Stimulated activated CD4-positive, alpha-beta T cell treated with anti-CD3 and anti-CD28 coated beads, Interleukin-12 subunit alpha, Interleukin-12 subunit beta, amount 100 ng/mL, for 24 hours (primary cell): ENCODE measurements at regions not wholly inside any gene's neighbourhood (a gene's known extent, or its start where the extent isn't known, plus 50 kb on each side); places are given as distances from the start of the nearest gene placed in this dataset.

ENCODE experiments used
- DNase-seq, 2 experiments: peaks; one replicate each; pipeline ENCODE4 v3.0.0-alpha.2; 2020; ENCODE audit warnings: low read depth in 2 of 2

GRCh38 chr22:23410411-23410810 lies 169.7 kb downstream of the IGLL1 start:
- no peak for DNase-seq

GRCh38 chr22:23409976-23410375 lies 170.1 kb downstream of the IGLL1 start:
- DNase-seq: no peak

- DNase-seq: no peak
Observed at GRCh38 chr22:23408321-23408720, 171.8 kb downstream of the IGLL1 start.

- DNase-seq: no peak
Observed at GRCh38 chr22:23405366-23405851, 174.7 kb downstream of the IGLL1 start.

GRCh38 chr22:23404689-23405365 lies 175.3 kb downstream of the IGLL1 start:
- no peak for DNase-seq

- DNase-seq: no peak
Observed at GRCh38 chr22:23403720-23404688, 176.1 kb downstream of the IGLL1 start.

- DNase-seq: no peak
Observed at GRCh38 chr22:23403152-23403719, 176.9 kb downstream of the IGLL1 start.

GRCh38 chr22:23402275-23403151 lies 177.6 kb downstream of the IGLL1 start:
- DNase-seq: peak in 1 of 2 experiments; percentile 46

- DNase-seq: no peak
Observed at GRCh38 chr22:23401910-23402274, 178.2 kb downstream of the IGLL1 start.

GRCh38 chr22:23401111-23401909 lies 178.8 kb downstream of the IGLL1 start:
- DNase-seq: no peak

GRCh38 chr22:23400286-23400981 lies 179.7 kb downstream of the IGLL1 start:
- DNase-seq: no peak

GRCh38 chr22:23399367-23400285 lies 180.5 kb downstream of the IGLL1 start:
- DNase-seq: no peak

GRCh38 chr22:23398701-23399366 lies 181.3 kb downstream of the IGLL1 start:
- no peak for DNase-seq

GRCh38 chr22:23397613-23398567 lies 182.2 kb downstream of the IGLL1 start:
- no peak for DNase-seq

GRCh38 chr22:23397008-23397612 lies 183.0 kb downstream of the IGLL1 start:
- DNase-seq: no peak

GRCh38 chr22:23396362-23397007 lies 183.6 kb downstream of the IGLL1 start:
- no peak for DNase-seq
